ENCODE measurements at regions not wholly inside any gene's neighbourhood (a gene's known extent, or its start where the extent isn't known, plus 50 kb on each side); places are given as distances from the start of the nearest gene placed in this dataset.

- H3K79me2 ChIP-seq (ENCODE audit: control insufficient read depth, insufficient read depth, low read length) = no peaks in the 10 kb centered on the region
- peaks cover 0 to 33% of the 10 kb centered on the region in 2 experiments; a peak in 2 of 5 replicates for H3K27me3 ChIP-seq (ENCODE audit: control insufficient read depth in 2 of 2, insufficient read depth in 2 of 2, low read length in 2 of 2)
- intact Hi-C loops (cut with micrococcal nuclease) (no loop called here), in situ Hi-C loops (cut with MboI) (no loop called here)
- TF ChIP-seq BRD4 (IDR thresholded peaks at IDR 0.05) (no peak), KDM4B (IDR thresholded peaks at IDR 0.05; ENCODE audit: borderline replicate concordance in 2 of 2, low read depth in 1 of 2) (no peak), JUND (IDR thresholded peaks at IDR 0.05; ENCODE audit: borderline replicate concordance, low read depth, low read length) (no peak), JUND (tag; IDR thresholded peaks at IDR 0.05; ENCODE audit: borderline replicate concordance, low read depth, low read length) (no peak), HMG20B (CRISPR knock-in tag; IDR thresholded peaks at IDR 0.05) (no peak), RBM39 (optimal IDR thresholded peaks at IDR 0.05; ENCODE audit: low read depth, low read length) (no peak), ZC3H11A (IDR thresholded peaks at IDR 0.05; ENCODE audit: low read depth, low read length) (no peak), CBX8 (IDR thresholded peaks at IDR 0.05; ENCODE audit: borderline replicate concordance, extremely low read depth, low read depth, low read length, poor library complexity, severe bottlenecking) (no peak), POLR3G (IDR thresholded peaks at IDR 0.05; ENCODE audit: extremely low read depth, insufficient read length, insufficient replicate concordance) (no peak), ZNF583 (CRISPR knock-in tag; IDR thresholded peaks at IDR 0.05) (no peak), ZNF143 (CRISPR knock-in tag; IDR thresholded peaks at IDR 0.05) (no peak), ZNF695 (CRISPR knock-in tag; IDR thresholded peaks at IDR 0.05) (no peak)
- TF ChIP-seq, protein P1, sequence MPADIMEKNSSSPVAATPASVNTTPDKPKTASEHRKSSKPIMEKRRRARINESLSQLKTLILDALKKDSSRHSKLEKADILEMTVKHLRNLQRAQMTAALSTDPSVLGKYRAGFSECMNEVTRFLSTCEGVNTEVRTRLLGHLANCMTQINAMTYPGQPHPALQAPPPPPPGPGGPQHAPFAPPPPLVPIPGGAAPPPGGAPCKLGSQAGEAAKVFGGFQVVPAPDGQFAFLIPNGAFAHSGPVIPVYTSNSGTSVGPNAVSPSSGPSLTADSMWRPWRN (IDR thresholded peaks at IDR 0.05; ENCODE audit: low read depth) = no peak
- no peaks in the 10 kb centered on the region for H3K9me3 ChIP-seq (replicated peaks; ENCODE audit: control insufficient read depth, insufficient read depth, low read depth, low read length)
- BruUV-seq (replicated peaks) = no TSS peak
- no peak overlapping the region for H3K9ac ChIP-seq (ENCODE audit: insufficient read depth in 1 of 2, low read depth in 2 of 2, low read length in 2 of 2)
- no peaks in the 10 kb centered on the region for H4K20me1 ChIP-seq (replicated peaks; ENCODE audit: control insufficient read depth, insufficient read depth, low read length)
- CTCF ChIA-PET (ENCODE audit: low intra/inter-chr PET ratio) = no interaction called here
- H3K36me3 ChIP-seq (ENCODE audit: control insufficient read depth, insufficient read depth, low read length) = no peaks in the 10 kb centered on the region
- no peak overlapping the region for H3K4me3 ChIP-seq
- POLR2A ChIA-PET = no interaction called here
- FAIRE-seq (no peak), DNase-seq (ENCODE audit: extremely low read depth in 1 of 4, low spot score in 3 of 4) (peak in 1 of 4 experiments; percentile 6), ATAC-seq (no peak)
- H3K9me1 ChIP-seq (ENCODE audit: control insufficient read depth, insufficient read depth, low read length) = peaks cover 2% of the 10 kb centered on the region
- WGBS (ENCODE audit: insufficient coverage, low coverage, missing lambda C conversion rate) = 2% methylated on average over 17 of the region's 17 CpGs
- H3K4me1 ChIP-seq (replicated peaks in 1 of 2; ENCODE audit: control insufficient read depth in 2 of 2, insufficient read depth in 2 of 2, low read length in 2 of 2) = no peaks in the 10 kb centered on the region; a peak in 1 of 5 replicates
- H2AFZ ChIP-seq (ENCODE audit: low read depth, low read length) = no peak overlapping the region
- no peak overlapping the region for H3K27ac ChIP-seq (ENCODE audit: extremely low read depth, low read depth, low read length)
- H3K4me2 ChIP-seq (ENCODE audit: insufficient read depth, low read length) = no peak overlapping the region
These were observed 57.9 kb upstream of the DACT2 start for GRCh38 chr6:168377484-168377855.
